Endothelial cell of umbilical vein (primary cell): ENCODE measurements at regions not wholly inside any gene's neighbourhood (a gene's known extent, or its start where the extent isn't known, plus 50 kb on each side); places are given as distances from the start of the nearest gene placed in this dataset.

Source experiments
- BruUV-seq: library from RNA; stranded (reverse); fragments of 400-500 nt; replicated peaks from 2 replicates; lab custom pipeline; 2021; lab: Mats Ljungman, UMichigan
- CTCF ChIA-PET: fragments of 300-600, 350-600 bp; sonication (Branson Sonifier 250); formaldehyde crosslinking; loops from one replicate; lab custom pipeline; 2021; ENCODE audit warnings: antibody characterized with exemption, inconsistent platforms; lab: Charles Lee
- POLR2A ChIA-PET: fragments of 300-600, 350-600 bp; sonication (Branson Sonifier 250); formaldehyde crosslinking; loops from one replicate; lab custom pipeline; 2021; ENCODE audit warnings: antibody characterized with exemption, inconsistent platforms; lab: Charles Lee
- DNase-seq: peaks from one replicate; pipeline ENCODE4 v3.0.0-alpha.2; 2011; ENCODE audit warnings: low read depth, low spot score
- FAIRE-seq: peaks from 2 replicates; lab custom pipeline; 2011; peaks lifted over from hg19 to GRCh38; lab: Jason Lieb, UNC
- H2AFZ ChIP-seq: 2 replicates; pipeline ENCODE4 v1.6.0; 2012; ENCODE audit warnings: low read depth, low read length, control low read depth, inconsistent platforms
- H3K27ac ChIP-seq: 2 replicates; pipeline ENCODE4 v1.5.1; 2011; ENCODE audit warnings: low read depth, mild to moderate bottlenecking, control low read depth, low read length, moderate library complexity; ENCODE audit not compliant: insufficient read depth
- H3K27me3 ChIP-seq, 2 experiments: 2 replicates each; pipeline versions ENCODE4 v1.6.0 to v1.6.1; 2011; ENCODE audit warnings: low read length in 2 of 2, mixed read lengths in 1 of 2; ENCODE audit not compliant: control insufficient read depth in 2 of 2, insufficient read depth in 2 of 2
- H3K36me3 ChIP-seq, 2 experiments: 2 replicates in 1 of 2; 3 replicates in 1 of 2; pipeline ENCODE4 v1.5.1; 2011; ENCODE audit warnings: low read length in 2 of 2, mild to moderate bottlenecking in 1 of 2, moderate library complexity in 1 of 2; ENCODE audit not compliant: control insufficient read depth in 2 of 2, insufficient read depth in 2 of 2; ENCODE audit errors: extremely low read depth in 1 of 2
- H3K4me1 ChIP-seq: 3 replicates; pipeline ENCODE4 v1.5.1; 2011; ENCODE audit warnings: mild to moderate bottlenecking, low read length; ENCODE audit not compliant: control insufficient read depth, insufficient read depth; ENCODE audit errors: extremely low read depth
- H3K4me2 ChIP-seq: 2 replicates; pipeline ENCODE4 v1.6.1; 2011; ENCODE audit warnings: low read length, control low read depth, mixed read lengths; ENCODE audit not compliant: insufficient read depth
- H3K4me3 ChIP-seq, 3 experiments: fragments of 200-600 bp in 1 of 3; sonication (generic), shearing (Covaris generic) in 1 of 3; replicated peaks in 1 of 3; 2 replicates each; pipeline ENCODE4 v1.5.1; 2011 to 2016; ENCODE audit warnings: control low read depth in 3 of 3, low read length in 3 of 3, mild to moderate bottlenecking in 2 of 3, inconsistent platforms in 1 of 3, low read depth in 1 of 3, moderate library complexity in 1 of 3; ENCODE audit not compliant: insufficient read depth in 1 of 3
- H3K79me2 ChIP-seq: 2 replicates; pipeline ENCODE4 v1.6.0; 2012; ENCODE audit warnings: low read length, inconsistent platforms; ENCODE audit not compliant: control insufficient read depth, insufficient read depth
- H3K9ac ChIP-seq: replicated peaks from 2 replicates; pipeline ENCODE3; 2011; ENCODE audit warnings: low read length, control low read depth; ENCODE audit not compliant: insufficient read depth; ENCODE audit errors: extremely low read depth
- H3K9me1 ChIP-seq: replicated peaks from 3 replicates; pipeline ENCODE4 v1.6.0; 2011; ENCODE audit warnings: mild to moderate bottlenecking, low read length; ENCODE audit not compliant: control insufficient read depth, insufficient read depth; ENCODE audit errors: extremely low read depth
- H3K9me3 ChIP-seq: replicated peaks from 2 replicates; pipeline ENCODE4 v1.5.1; 2012; ENCODE audit warnings: low read length, inconsistent platforms; ENCODE audit not compliant: control insufficient read depth, insufficient read depth
- H4K20me1 ChIP-seq: replicated peaks from 2 replicates; pipeline ENCODE3; 2011; ENCODE audit warnings: mild to moderate bottlenecking, low read length; ENCODE audit not compliant: control insufficient read depth, insufficient read depth; ENCODE audit errors: extremely low read depth
- CTCF ChIP-seq, 2 donors: IDR thresholded peaks; 1 replicate in 1 of 2; 2 replicates in 1 of 2; pipeline ENCODE4 v1.5.1; 2011; ENCODE audit warnings: low read length in 2 of 2, mild to moderate bottlenecking in 2 of 2, moderate library complexity in 2 of 2, control low read depth in 1 of 2, inconsistent platforms in 1 of 2, low read depth in 1 of 2; ENCODE audit not compliant: insufficient read depth in 1 of 2; ENCODE audit errors: extremely low read depth in 1 of 2
- EZH2 ChIP-seq: IDR thresholded peaks from 2 replicates; pipeline ENCODE4 v1.6.1; 2012; ENCODE audit warnings: borderline replicate concordance, low read depth, mild to moderate bottlenecking, moderate library complexity, low read length, inconsistent platforms; ENCODE audit not compliant: severe bottlenecking
- GATA2 ChIP-seq: IDR thresholded peaks from 2 replicates; pipeline ENCODE4 v1.7.0; 2011; ENCODE audit warnings: low read depth, mild to moderate bottlenecking, moderate library complexity, mixed read lengths, low read length; ENCODE audit not compliant: insufficient read length, insufficient read depth
- JUN ChIP-seq: IDR thresholded peaks from 2 replicates; pipeline ENCODE4 v1.6.1; 2011; ENCODE audit warnings: borderline replicate concordance, low read depth; ENCODE audit not compliant: insufficient read length, insufficient read depth
- MAX ChIP-seq: IDR thresholded peaks from 2 replicates; pipeline ENCODE4 v1.6.1; 2011; ENCODE audit not compliant: insufficient read depth, insufficient read length
- MYC ChIP-seq: IDR thresholded peaks from one replicate; pipeline ENCODE4 v1.6.1; 2011; ENCODE audit warnings: mild to moderate bottlenecking, low read depth, low read length
- POLR2A ChIP-seq: IDR thresholded peaks from 2 replicates; pipeline ENCODE4 v1.6.1; 2012; ENCODE audit warnings: low read depth, mild to moderate bottlenecking, control low read depth, low read length
- POLR2AphosphoS5 ChIP-seq: IDR thresholded peaks from 2 replicates; pipeline ENCODE4 v1.6.1; 2012; ENCODE audit warnings: low read depth, mild to moderate bottlenecking, control low read depth, low read length, moderate library complexity; ENCODE audit not compliant: insufficient read depth
- dilution Hi-C: fragments of 300-500 bp; cut with MboI; formaldehyde crosslinking; loops from one replicate; pipeline ENCODE4 v1.15.0; 2019; ENCODE audit warnings: low sequenced_read_pairs; ENCODE audit not compliant: extremely low pct_ligation_motif_present
- intact Hi-C: fragments of 100-400 bp; cut with micrococcal nuclease; formaldehyde crosslinking; loops from one replicate; pipeline ENCODE4 v1.10.0; 2022

GRCh38 chr10:61128196-61128595 is 184.2 kb upstream of the RHOBTB1 start:
- no peaks in the 10 kb centered on the region for H3K36me3 ChIP-seq
- intact Hi-C loops (no loop called here), dilution Hi-C loops (no loop called here)
- no peak overlapping the region for H3K4me2 ChIP-seq
- TF ChIP-seq POLR2A (no peak), MYC (no peak), CTCF (IDR thresholded peaks at IDR 0.05; ENCODE audit: extremely low read depth in 1 of 2, insufficient read depth in 1 of 2, low read depth in 1 of 2, low read length in 2 of 2) (no peak), GATA2 (no peak), EZH2 (no peak), JUN (no peak), MAX (no peak), POLR2AphosphoS5 (no peak)
- ChIA-PET CTCF (interaction anchor here (1.9 kb wide), 1 partner anchor 13 kb away, joined by 6 read pairs; no protein-coding TSS in a partner anchor), POLR2A (no interaction called here)
- peaks cover 5% of the 10 kb centered on the region for H3K4me1 ChIP-seq
- no peak overlapping the region for H2AFZ ChIP-seq
- H4K20me1 ChIP-seq = no peaks in the 10 kb centered on the region
- no peak overlapping the region for H3K4me3 ChIP-seq
- DNase-seq (no peak), FAIRE-seq (no peak)
- H3K9ac ChIP-seq = no peak overlapping the region
- H3K79me2 ChIP-seq = no peaks in the 10 kb centered on the region
- H3K27ac ChIP-seq = no peak overlapping the region
- H3K9me1 ChIP-seq = no peaks in the 10 kb centered on the region
- H3K9me3 ChIP-seq = no peaks in the 10 kb centered on the region
- no peaks in the 10 kb centered on the region for H3K27me3 ChIP-seq
- no TSS peak for BruUV-seq
